ENCODE measurements at regions not wholly inside any gene's neighbourhood (a gene's known extent, or its start where the extent isn't known, plus 50 kb on each side); places are given as distances from the start of the nearest gene placed in this dataset.

DNA sequence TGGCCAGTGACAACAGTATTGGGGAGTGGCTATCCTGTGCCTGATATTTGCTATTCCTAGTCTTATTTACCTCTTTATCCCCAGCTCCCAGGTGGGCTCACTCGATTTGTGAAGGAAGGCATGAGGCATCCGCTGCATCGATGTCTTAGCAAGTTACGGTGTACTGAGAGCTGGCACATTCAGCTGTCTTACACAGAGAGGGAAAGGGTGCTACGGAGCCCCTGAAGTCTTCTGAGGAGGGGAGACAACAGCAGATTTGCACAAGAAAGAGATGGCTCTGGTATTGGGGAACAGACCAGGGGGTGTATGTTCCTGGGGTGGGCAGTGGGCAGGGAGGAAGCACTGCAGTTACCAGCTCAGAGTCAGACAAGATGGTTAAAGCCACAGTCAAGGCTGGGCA is 172.6 kb downstream of the FGF18 start:
- no peak for TF ChIP-seq MXI1 (IDR thresholded peaks at IDR 0.05; ENCODE audit: borderline replicate concordance, low read depth, low read length)
- TF ChIP-seq, protein P1, sequence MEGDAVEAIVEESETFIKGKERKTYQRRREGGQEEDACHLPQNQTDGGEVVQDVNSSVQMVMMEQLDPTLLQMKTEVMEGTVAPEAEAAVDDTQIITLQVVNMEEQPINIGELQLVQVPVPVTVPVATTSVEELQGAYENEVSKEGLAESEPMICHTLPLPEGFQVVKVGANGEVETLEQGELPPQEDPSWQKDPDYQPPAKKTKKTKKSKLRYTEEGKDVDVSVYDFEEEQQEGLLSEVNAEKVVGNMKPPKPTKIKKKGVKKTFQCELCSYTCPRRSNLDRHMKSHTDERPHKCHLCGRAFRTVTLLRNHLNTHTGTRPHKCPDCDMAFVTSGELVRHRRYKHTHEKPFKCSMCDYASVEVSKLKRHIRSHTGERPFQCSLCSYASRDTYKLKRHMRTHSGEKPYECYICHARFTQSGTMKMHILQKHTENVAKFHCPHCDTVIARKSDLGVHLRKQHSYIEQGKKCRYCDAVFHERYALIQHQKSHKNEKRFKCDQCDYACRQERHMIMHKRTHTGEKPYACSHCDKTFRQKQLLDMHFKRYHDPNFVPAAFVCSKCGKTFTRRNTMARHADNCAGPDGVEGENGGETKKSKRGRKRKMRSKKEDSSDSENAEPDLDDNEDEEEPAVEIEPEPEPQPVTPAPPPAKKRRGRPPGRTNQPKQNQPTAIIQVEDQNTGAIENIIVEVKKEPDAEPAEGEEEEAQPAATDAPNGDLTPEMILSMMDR (conservative IDR thresholded peaks at IDR 0.05; ENCODE audit: low read depth, low read length), result no peak
- TF ChIP-seq, protein P2, sequence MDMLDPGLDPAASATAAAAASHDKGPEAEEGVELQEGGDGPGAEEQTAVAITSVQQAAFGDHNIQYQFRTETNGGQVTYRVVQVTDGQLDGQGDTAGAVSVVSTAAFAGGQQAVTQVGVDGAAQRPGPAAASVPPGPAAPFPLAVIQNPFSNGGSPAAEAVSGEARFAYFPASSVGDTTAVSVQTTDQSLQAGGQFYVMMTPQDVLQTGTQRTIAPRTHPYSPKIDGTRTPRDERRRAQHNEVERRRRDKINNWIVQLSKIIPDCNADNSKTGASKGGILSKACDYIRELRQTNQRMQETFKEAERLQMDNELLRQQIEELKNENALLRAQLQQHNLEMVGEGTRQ (IDR thresholded peaks at IDR 0.05; ENCODE audit: low read depth, low read length), result no peak
- no peak for TF ChIP-seq CEBPB (IDR thresholded peaks at IDR 0.05; ENCODE audit: low read depth, low read length)
- no peak for TF ChIP-seq POLR2A (IDR thresholded peaks at IDR 0.05; ENCODE audit: low read depth, low read length)
- no peak for TF ChIP-seq CHD1 (IDR thresholded peaks at IDR 0.05; ENCODE audit: low read depth, low read length)
- no peak for TF ChIP-seq BHLHE40 (IDR thresholded peaks at IDR 0.05; ENCODE audit: low read depth, low read length)
- TF ChIP-seq RCOR1 (IDR thresholded peaks at IDR 0.05; ENCODE audit: insufficient replicate concordance, low read length), result no peak
- TF ChIP-seq, protein P3, sequence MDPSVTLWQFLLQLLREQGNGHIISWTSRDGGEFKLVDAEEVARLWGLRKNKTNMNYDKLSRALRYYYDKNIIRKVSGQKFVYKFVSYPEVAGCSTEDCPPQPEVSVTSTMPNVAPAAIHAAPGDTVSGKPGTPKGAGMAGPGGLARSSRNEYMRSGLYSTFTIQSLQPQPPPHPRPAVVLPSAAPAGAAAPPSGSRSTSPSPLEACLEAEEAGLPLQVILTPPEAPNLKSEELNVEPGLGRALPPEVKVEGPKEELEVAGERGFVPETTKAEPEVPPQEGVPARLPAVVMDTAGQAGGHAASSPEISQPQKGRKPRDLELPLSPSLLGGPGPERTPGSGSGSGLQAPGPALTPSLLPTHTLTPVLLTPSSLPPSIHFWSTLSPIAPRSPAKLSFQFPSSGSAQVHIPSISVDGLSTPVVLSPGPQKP (IDR thresholded peaks at IDR 0.05; ENCODE audit: borderline replicate concordance, low read depth, low read length), result no peak
- no peak for TF ChIP-seq RAD21 (IDR thresholded peaks at IDR 0.05; ENCODE audit: low read length)
